Progenitor cell of endocrine pancreas (in vitro differentiated cells): ENCODE measurements at regions not wholly inside any gene's neighbourhood (a gene's known extent, or its start where the extent isn't known, plus 50 kb on each side); places are given as distances from the start of the nearest gene placed in this dataset.

ENCODE experiments used
- DNase-seq: peaks from one replicate; pipeline ENCODE4 v3.0.0; 2021; ENCODE audit warnings: low spot score; ENCODE audit not compliant: unreplicated experiment
- H3K27ac Mint-ChIP-seq: 2 replicates; pipeline ENCODE4 v1.8.0; 2021; ENCODE audit warnings: mild to moderate bottlenecking, moderate library complexity, mixed read lengths
- H3K27me3 Mint-ChIP-seq: 2 replicates; pipeline ENCODE4 v1.8.0; 2021; ENCODE audit warnings: mixed read lengths
- H3K36me3 Mint-ChIP-seq: 2 replicates; pipeline ENCODE4 v1.8.0; 2022; ENCODE audit warnings: mixed read lengths; ENCODE audit not compliant: insufficient read depth
- H3K4me1 Mint-ChIP-seq: 2 replicates; pipeline ENCODE4 v1.8.0; 2021; ENCODE audit warnings: low read depth, mixed read lengths
- H3K4me3 Mint-ChIP-seq: 2 replicates; pipeline ENCODE4 v1.8.0; 2021; ENCODE audit warnings: low read depth, mild to moderate bottlenecking, moderate library complexity, mixed read lengths
- H3K9me3 Mint-ChIP-seq: 2 replicates; pipeline ENCODE4 v1.8.0; 2021; ENCODE audit warnings: low read depth, mixed read lengths
- CTCF ChIP-seq: fragments of 200-600 bp; sonication (generic); IDR thresholded peaks from one replicate; pipeline ENCODE4 v1.5.0; 2021; ENCODE audit warnings: antibody characterized with exemption, mild to moderate bottlenecking; ENCODE audit not compliant: unreplicated experiment

- Mint-ChIP-seq H3K4me1 (peaks cover 13% of the 10 kb centered on the region), H3K27ac (no peak overlapping the region), H3K36me3 (no peaks in the 10 kb centered on the region), H3K9me3 (peaks cover 4% of the 10 kb centered on the region), H3K27me3 (peaks cover 6% of the 10 kb centered on the region), H3K4me3 (no peak overlapping the region)
- no peak for DNase-seq
- TF ChIP-seq CTCF, result no peak
These were observed 484.7 kb downstream of the IRX1 start for GRCh38 chr5:4080370-4080769.

GRCh38 chr5:4081059-4081458 is 485.4 kb downstream of the IRX1 start:
- Mint-ChIP-seq H3K27me3 (peaks cover 6% of the 10 kb centered on the region), H3K27ac (no peak overlapping the region), H3K4me3 (no peak overlapping the region)

GRCh38 chr5:4081466-4081865 is 485.8 kb downstream of the IRX1 start:
- peaks cover 8% of the 10 kb centered on the region for H3K27me3 Mint-ChIP-seq
- H3K4me3 Mint-ChIP-seq, result no peak overlapping the region
- no peak for DNase-seq
- H3K4me1 Mint-ChIP-seq, result peaks cover 13% of the 10 kb centered on the region
- TF ChIP-seq CTCF, result no peak
- no peaks in the 10 kb centered on the region for H3K36me3 Mint-ChIP-seq
- no peak overlapping the region for H3K27ac Mint-ChIP-seq
- H3K9me3 Mint-ChIP-seq, result no peaks in the 10 kb centered on the region

More at GRCh38 chr5:4081059-4081458, 485.4 kb downstream of the IRX1 start:
- TF ChIP-seq CTCF, result no peak
- DNase-seq, result no peak
- H3K9me3 Mint-ChIP-seq, result no peaks in the 10 kb centered on the region
- H3K36me3 Mint-ChIP-seq, result no peaks in the 10 kb centered on the region
- H3K4me1 Mint-ChIP-seq, result peaks cover 13% of the 10 kb centered on the region

- no peak for TF ChIP-seq CTCF
- no peaks in the 10 kb centered on the region for H3K36me3 Mint-ChIP-seq
These were observed 487.4 kb downstream of the IRX1 start for GRCh38 chr5:4082966-4083564.

GRCh38 chr5:4083591-4084337 is 488.1 kb downstream of the IRX1 start:
- no peaks in the 10 kb centered on the region for H3K9me3 Mint-ChIP-seq
- H3K36me3 Mint-ChIP-seq, result no peaks in the 10 kb centered on the region
- no peak overlapping the region for H3K27ac Mint-ChIP-seq
- no peak for TF ChIP-seq CTCF
- H3K27me3 Mint-ChIP-seq, result peaks cover 9% of the 10 kb centered on the region
- no peak overlapping the region for H3K4me3 Mint-ChIP-seq
- DNase-seq, result no peak
- peaks cover 13% of the 10 kb centered on the region for H3K4me1 Mint-ChIP-seq

More at GRCh38 chr5:4082966-4083564, 487.4 kb downstream of the IRX1 start:
- DNase-seq, result no peak
- H3K4me3 Mint-ChIP-seq, result no peak overlapping the region
- no peaks in the 10 kb centered on the region for H3K9me3 Mint-ChIP-seq
- peaks cover 13% of the 10 kb centered on the region for H3K4me1 Mint-ChIP-seq
- peaks cover 9% of the 10 kb centered on the region for H3K27me3 Mint-ChIP-seq
- H3K27ac Mint-ChIP-seq, result no peak overlapping the region
